ENCODE measurements at regions not wholly inside any gene's neighbourhood (a gene's known extent, or its start where the extent isn't known, plus 50 kb on each side); places are given as distances from the start of the nearest gene placed in this dataset.

- DNase-seq: peak in 1 of 2 experiments; percentile 1
- no peak for TF ChIP-seq EZH2 (IDR thresholded peaks at IDR 0.05; ENCODE audit: low read depth)
- TF ChIP-seq, protein P1, sequence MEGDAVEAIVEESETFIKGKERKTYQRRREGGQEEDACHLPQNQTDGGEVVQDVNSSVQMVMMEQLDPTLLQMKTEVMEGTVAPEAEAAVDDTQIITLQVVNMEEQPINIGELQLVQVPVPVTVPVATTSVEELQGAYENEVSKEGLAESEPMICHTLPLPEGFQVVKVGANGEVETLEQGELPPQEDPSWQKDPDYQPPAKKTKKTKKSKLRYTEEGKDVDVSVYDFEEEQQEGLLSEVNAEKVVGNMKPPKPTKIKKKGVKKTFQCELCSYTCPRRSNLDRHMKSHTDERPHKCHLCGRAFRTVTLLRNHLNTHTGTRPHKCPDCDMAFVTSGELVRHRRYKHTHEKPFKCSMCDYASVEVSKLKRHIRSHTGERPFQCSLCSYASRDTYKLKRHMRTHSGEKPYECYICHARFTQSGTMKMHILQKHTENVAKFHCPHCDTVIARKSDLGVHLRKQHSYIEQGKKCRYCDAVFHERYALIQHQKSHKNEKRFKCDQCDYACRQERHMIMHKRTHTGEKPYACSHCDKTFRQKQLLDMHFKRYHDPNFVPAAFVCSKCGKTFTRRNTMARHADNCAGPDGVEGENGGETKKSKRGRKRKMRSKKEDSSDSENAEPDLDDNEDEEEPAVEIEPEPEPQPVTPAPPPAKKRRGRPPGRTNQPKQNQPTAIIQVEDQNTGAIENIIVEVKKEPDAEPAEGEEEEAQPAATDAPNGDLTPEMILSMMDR (conservative IDR thresholded peaks at IDR 0.05): peak; percentile 71
- Histone ChIP-seq H3K9me3 (ENCODE audit: insufficient read depth, low read depth) (no peaks in the 10 kb centered on the region), H3K4me2 (no peak overlapping the region), H3K27me3 (ENCODE audit: insufficient read depth, low read depth) (no peaks in the 10 kb centered on the region), H3K36me3 (ENCODE audit: low read depth) (no peaks in the 10 kb centered on the region), H3K4me3 (no peak overlapping the region), H3F3A (ENCODE audit: insufficient read depth, low read depth) (no peaks in the 10 kb centered on the region; the same call in 1 of the 2 replicates), H3K4me1 (replicated peaks; ENCODE audit: insufficient read depth) (peaks cover 9% of the 10 kb centered on the region; the same call in 1 of the 2 replicates), H3K9me2 (ENCODE audit: insufficient read depth) (no peaks in the 10 kb centered on the region), H3K27ac (no peak overlapping the region), H2AFZ (no peak overlapping the region), H4K20me1 (ENCODE audit: insufficient read depth) (no peaks in the 10 kb centered on the region), H3K79me2 (ENCODE audit: low read depth) (no peaks in the 10 kb centered on the region)
- ChIA-PET CTCF (interaction anchor here (0.6 kb wide), 2 partner anchors 108 to 137 kb away, joined by 3 to 4 read pairs; no protein-coding TSS in a partner anchor), POLR2A (ENCODE audit: unreplicated experiment) (no interaction called here)
- intact Hi-C loops (cut with micrococcal nuclease; ENCODE audit: unreplicated experiment): loop anchor here (5.0 kb wide), 1 partner anchor 199 kb away; no protein-coding TSS in a partner anchor
- BruUV-seq (replicated peaks): no TSS peak
These were observed 101.9 kb downstream of the NOL4 start for GRCh38 chr18:34122724-34123334.

DNA sequence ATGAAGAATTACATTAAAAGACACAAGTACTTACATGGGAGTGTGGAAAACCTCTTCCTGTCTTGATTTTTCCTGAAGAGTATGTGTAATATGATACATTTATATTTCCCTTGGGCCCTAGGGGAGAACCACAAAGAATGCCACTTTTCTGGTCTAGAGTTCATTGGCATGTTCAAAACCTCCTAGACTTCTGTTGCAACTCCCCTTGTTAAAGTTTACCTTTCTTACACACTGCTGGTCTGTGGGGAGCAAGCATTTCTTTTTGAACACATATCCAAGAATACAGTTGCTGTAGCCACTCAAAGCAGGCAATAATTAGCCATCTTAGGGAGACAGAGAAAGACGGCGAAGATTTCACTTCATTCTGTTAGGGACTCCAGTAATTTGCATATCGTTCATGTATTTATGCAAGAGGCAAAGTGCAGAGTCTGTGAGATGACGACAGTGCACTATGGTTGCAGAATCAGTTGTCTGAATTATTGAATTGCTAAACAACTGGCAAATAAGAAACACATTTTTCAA, 103.5 kb downstream of the NOL4 start:
- intact Hi-C loops (cut with micrococcal nuclease; ENCODE audit: unreplicated experiment): loop anchor here (5.0 kb wide), 1 partner anchor 201 kb away; no protein-coding TSS in a partner anchor
- CTCF ChIA-PET: no interaction called here
- BruUV-seq (replicated peaks): no TSS peak

DNA sequence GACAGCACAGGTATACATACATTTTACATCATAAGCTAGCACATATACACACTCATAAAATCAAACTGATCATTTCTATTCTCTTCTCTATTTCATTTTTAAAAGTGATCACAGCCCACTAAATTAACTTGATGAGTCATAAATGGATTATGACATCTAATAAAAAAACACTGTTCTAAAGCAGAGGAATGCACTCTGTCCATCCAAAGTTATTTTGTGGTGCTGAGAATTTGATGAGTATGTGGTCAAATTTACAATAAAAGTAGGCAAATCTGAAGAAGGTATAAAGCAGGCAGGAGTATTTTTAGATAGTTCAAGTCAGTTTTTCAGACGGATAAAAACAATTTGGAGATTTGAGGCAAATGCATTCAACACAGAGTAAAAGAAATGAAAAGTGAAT, 104.4 kb downstream of the NOL4 start:
- no peak overlapping the region for H3K4me3 ChIP-seq
- no peaks in the 10 kb centered on the region for H3K9me2 ChIP-seq (ENCODE audit: insufficient read depth)
- no peaks in the 10 kb centered on the region for H3K9me3 ChIP-seq (ENCODE audit: insufficient read depth, low read depth)
- H3K27me3 ChIP-seq (ENCODE audit: insufficient read depth, low read depth): no peaks in the 10 kb centered on the region
- no peaks in the 10 kb centered on the region; the same call in 1 of the 2 replicates for H3F3A ChIP-seq (ENCODE audit: insufficient read depth, low read depth)
- ChIA-PET POLR2A (ENCODE audit: unreplicated experiment) (no interaction called here), CTCF (no interaction called here)
- H3K27ac ChIP-seq: no peak overlapping the region
- H3K79me2 ChIP-seq (ENCODE audit: low read depth): no peaks in the 10 kb centered on the region
- no peaks in the 10 kb centered on the region for H3K36me3 ChIP-seq (ENCODE audit: low read depth)
- H3K4me2 ChIP-seq: no peak overlapping the region
- peaks cover 9% of the 10 kb centered on the region; the same call in 1 of the 2 replicates for H3K4me1 ChIP-seq (replicated peaks; ENCODE audit: insufficient read depth)
- DNase-seq: no peak
- intact Hi-C loops (cut with micrococcal nuclease; ENCODE audit: unreplicated experiment): loop anchor here (5.0 kb wide), 1 partner anchor 202 kb away; no protein-coding TSS in a partner anchor
- no TSS peak for BruUV-seq (replicated peaks)
- TF ChIP-seq, protein P1 (conservative IDR thresholded peaks at IDR 0.05): no peak
- no peak for TF ChIP-seq EZH2 (IDR thresholded peaks at IDR 0.05; ENCODE audit: low read depth)
- no peak overlapping the region for H2AFZ ChIP-seq
- no peaks in the 10 kb centered on the region for H4K20me1 ChIP-seq (ENCODE audit: insufficient read depth)

More for the DNA sequence above, 103.5 kb downstream of the NOL4 start:
- no peaks in the 10 kb centered on the region for H3K27me3 ChIP-seq (ENCODE audit: insufficient read depth, low read depth)
- no peaks in the 10 kb centered on the region for H3K9me2 ChIP-seq (ENCODE audit: insufficient read depth)
- H3K27ac ChIP-seq: no peak overlapping the region; the same call in 1 of the 2 replicates
- H3K36me3 ChIP-seq (ENCODE audit: low read depth): no peaks in the 10 kb centered on the region
- H2AFZ ChIP-seq: no peak overlapping the region
- H3K79me2 ChIP-seq (ENCODE audit: low read depth): no peaks in the 10 kb centered on the region
- TF ChIP-seq, protein P1 (conservative IDR thresholded peaks at IDR 0.05): no peak
- TF ChIP-seq EZH2 (IDR thresholded peaks at IDR 0.05; ENCODE audit: low read depth): no peak
- no peaks in the 10 kb centered on the region; the same call in 1 of the 2 replicates for H3F3A ChIP-seq (ENCODE audit: insufficient read depth, low read depth)
- H3K4me2 ChIP-seq: peak overlapping the region; percentile 44; the same call in 1 of the 2 replicates
- H3K4me1 ChIP-seq (replicated peaks; ENCODE audit: insufficient read depth): peaks cover 9% of the 10 kb centered on the region; the same call in 1 of the 2 replicates
- POLR2A ChIA-PET (ENCODE audit: unreplicated experiment): no interaction called here
- H4K20me1 ChIP-seq (ENCODE audit: insufficient read depth): no peaks in the 10 kb centered on the region
- H3K4me3 ChIP-seq: no peak overlapping the region
- DNase-seq: peak; percentile 7 to 67
- no peaks in the 10 kb centered on the region for H3K9me3 ChIP-seq (ENCODE audit: insufficient read depth, low read depth)

Measured in PC-9 (cell line).